Urothelium cell line (cell line): ENCODE measurements at regions not wholly inside any gene's neighbourhood (a gene's known extent, or its start where the extent isn't known, plus 50 kb on each side); places are given as distances from the start of the nearest gene placed in this dataset.

Source experiments
- DNase-seq: peaks from one replicate; pipeline ENCODE4 v3.0.0; 2011; ENCODE audit warnings: low spot score, mixed read lengths
- FAIRE-seq: peaks from 2 replicates; lab custom pipeline; 2011; peaks lifted over from hg19 to GRCh38; lab: Jason Lieb, UNC

DNA sequence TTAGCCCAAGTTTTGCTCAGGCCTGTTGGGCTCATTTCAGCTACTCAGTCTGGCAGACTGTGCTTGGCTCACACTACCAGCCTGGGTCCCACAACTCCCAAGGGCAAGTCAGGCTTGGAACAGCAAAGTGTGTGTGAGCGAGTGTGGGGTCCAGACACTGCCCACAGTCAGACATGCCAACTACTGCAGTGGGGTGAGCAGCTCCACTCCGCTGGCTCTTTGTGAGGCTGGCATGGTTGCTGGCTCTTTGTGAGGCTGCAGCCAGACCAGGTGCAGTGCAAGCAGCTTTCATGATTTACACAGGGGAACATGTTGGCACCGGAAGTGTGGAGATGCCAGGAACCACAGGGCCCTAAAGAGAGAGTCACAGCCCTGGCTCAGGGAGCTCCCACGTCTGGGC lies 606.7 kb upstream of the FAM174A start:
- FAIRE-seq: peak; percentile 65
- no peak for DNase-seq

DNA sequence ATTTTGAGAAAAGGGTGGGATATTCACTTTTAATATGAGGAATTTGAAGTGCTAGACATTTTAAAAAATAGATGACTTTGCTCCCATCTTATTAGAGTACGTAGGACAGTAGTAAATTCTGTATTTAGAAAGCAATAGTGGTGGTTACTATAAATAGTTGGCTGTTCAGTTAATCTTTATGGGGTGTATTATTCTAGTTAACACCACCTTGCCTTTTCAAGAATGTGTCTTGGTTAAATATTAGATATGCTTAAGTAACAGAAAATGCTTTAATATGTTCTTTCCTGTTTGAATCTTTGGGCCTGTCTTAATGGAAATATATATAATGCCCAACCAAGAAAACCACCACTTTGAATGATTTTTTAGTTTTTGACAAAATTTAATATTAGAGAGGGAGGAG lies 608.7 kb upstream of the FAM174A start:
- FAIRE-seq: no peak
- DNase-seq: no peak

DNA sequence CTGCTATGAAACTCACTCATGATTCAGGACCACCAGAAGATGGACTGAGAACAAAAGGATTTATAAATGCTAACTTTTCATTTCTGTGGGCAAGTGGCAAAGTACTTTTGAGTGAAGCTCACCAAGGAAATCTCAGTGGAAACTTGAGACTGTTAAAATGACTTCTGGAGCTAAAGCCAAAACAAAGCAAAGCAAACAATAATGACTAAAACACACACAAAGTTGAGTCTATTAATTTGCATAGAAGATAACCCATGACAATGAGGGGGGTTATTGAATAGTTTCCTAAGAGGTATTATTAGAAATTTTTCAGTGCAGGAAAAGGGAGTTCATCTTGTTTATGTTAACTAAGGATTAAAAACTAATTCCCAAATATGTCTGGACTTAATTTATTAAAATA lies 612.8 kb upstream of the FAM174A start:
- DNase-seq (no peak), FAIRE-seq (no peak)

DNA sequence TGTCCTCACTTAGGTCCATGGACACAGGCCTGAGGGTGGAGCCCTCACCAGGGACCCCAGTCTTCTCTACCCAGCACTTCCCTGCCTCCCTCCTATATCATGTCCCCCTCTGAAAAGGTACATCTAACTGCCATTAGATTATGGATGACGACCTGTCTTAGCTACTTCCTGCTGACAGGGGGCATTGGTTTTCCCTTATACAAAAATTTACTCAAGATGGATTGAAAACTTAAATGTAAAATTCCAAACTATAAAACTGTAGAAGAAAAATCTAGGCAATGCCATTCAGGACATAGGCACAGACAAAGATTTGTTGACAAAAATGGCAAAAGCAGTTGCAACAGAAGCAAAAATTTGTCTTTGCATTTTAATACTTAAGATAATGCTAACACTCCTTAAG lies 623.2 kb upstream of the FAM174A start:
- FAIRE-seq: no peak
- DNase-seq: no peak

DNA sequence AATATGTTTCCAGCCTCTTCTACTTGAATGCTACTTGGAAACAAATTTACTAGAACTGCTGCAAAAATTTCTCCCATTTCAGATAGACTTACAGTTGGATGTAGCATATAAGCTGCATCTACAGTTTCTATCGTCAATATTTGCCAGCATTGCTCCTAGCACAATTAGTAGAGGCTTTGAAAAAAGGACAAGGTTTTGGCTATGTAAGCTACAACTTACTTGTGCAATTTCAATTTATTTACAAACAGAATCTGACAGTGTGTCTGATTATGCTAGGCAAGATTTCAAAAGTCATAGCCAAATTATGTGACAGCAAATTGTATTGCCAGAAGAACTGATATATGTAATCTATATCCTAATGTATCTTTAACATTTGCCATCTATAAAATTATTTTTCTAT lies 628.4 kb upstream of the FAM174A start:
- FAIRE-seq: no peak

DNA sequence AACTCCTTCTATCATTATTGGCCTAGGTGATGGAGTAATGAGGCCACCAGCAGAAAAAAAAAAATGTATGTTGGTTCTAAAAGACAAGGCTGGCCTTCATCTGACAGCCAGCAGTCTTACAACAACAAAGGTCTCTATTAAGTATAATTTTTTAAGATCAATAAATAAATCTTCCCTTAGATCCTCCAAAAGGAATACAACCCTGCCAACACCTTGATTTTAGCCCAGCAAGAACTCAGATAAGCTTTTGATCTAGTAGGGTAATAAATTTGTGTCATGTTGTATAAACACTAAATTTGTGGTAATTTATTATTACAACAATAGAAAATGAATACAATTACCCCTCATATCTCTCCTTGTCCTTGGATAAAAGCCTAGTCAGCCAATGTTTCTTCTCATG lies 633.2 kb upstream of the FAM174A start:
- no peak for DNase-seq
- no peak for FAIRE-seq

More for the DNA sequence above, 628.4 kb upstream of the FAM174A start:
- DNase-seq: no peak

DNA sequence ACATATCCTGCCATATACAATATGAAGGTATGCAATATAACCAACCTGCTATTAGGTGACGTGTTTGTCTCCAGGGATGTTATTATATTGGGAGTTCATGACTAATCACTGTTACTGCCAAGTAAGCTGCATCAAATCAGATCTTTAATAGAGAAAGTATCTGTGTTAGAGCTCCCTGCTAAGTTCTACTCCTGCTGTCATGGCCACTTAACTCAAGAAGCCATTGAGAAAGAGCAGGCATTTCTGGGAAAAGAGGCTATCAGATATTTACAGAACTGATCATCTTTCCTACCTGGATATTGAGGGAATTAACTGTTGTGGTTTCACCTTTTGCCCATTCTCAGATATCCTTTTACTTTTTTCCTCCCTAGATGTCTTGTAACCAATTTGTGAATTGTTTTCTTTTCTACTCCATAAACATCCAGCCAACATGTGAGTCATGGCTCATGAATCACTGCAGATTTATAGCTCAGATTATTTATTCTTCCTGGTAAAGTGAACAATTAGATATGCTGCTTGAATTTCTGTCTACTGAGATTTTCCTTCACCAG lies 634.8 kb upstream of the FAM174A start:
- FAIRE-seq: no peak
- peak; percentile 25 for DNase-seq

DNA sequence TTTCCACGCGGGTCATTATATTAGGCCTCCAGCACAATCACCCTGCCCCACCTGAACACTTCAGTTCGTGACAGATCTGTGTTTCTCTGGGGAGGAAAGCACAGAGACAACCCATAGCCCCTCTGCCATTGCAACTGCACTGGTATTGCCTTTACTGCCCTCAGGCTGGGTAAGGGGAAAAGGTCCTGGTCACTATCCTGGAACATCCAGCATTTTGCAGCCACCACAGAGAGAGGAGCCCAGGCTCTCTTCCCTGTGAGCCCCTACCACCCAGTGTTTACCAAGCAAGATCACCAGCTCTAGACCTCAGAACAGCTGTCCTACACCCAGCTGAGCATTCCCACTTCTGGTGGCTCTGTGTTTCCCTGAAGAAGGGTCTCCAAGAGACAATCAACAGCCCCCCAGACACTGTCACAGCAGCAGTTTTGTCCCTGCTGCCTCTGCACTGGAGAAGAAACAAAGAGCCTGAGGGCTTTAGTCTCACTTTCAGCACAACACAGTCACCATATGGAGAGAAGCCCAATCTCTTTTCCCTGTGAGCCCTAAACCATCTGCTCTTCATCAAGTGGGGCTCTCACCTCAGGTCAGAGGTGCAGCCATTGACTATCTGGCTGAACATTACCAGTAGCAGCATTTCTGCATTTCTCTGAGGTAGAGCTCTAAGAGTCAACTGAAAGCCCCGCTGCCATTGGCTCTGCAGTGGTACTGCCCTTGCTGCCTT lies 655.2 kb upstream of the FAM174A start:
- no peak for DNase-seq
- no peak for FAIRE-seq

DNA sequence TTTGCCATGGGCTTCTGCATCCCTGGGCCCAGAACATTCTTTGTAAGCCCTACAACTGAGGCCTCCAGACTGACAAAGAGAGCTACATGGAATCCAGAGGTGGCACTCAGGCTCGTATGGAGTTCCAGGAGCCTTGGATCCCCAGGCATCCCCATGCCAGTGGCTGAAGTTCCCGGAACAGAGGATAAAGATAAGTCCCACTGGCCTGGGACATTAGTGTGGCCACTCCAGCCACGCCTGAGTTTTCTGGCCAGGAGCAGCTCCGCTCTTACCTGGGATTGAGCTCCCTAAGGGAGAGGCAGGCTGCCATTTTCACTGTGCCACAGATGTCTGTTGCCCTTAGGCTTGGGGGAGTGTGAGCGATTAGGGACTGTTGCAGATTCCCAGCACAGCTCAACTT lies 656.3 kb upstream of the FAM174A start:
- no peak for FAIRE-seq
- DNase-seq: no peak

DNA sequence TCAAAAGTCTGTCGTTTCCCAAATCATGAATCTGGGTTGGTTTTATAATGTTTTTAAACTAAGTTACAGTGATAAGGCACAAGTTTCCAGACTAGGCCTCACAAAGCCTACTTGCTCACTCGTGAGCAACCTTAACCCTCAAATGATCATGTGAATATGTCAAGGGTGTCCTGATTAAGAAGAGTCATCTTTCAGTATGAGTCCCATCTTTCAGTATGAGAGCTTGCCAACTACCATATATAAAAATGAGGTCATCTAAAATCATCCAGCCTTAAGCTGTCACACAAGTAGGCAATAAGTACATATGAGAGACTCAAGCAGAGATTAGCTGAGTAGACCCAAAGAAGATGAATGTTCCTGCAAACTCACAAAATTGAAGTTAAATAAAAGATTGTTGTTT lies 668.4 kb upstream of the FAM174A start:
- FAIRE-seq (no peak), DNase-seq (no peak)

DNA sequence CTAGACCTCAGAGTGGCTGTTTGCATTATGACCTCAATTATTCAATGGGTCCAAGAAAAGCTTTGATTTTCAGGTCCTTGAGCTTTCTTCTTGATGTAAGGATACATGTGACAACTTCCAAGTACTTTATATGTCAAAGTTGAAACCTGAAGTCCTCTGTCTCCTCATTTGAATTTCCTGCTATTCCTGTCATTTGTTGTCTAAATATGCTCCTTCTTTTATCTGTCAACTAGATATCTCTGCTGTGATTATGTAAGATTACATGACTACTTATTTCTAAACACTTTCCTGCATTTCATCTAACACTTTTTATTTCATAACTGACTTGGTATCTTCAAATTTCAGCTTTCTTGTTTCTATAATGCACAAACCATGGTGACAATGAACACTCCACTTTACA lies 670.0 kb upstream of the FAM174A start:
- DNase-seq (no peak), FAIRE-seq (no peak)

DNA sequence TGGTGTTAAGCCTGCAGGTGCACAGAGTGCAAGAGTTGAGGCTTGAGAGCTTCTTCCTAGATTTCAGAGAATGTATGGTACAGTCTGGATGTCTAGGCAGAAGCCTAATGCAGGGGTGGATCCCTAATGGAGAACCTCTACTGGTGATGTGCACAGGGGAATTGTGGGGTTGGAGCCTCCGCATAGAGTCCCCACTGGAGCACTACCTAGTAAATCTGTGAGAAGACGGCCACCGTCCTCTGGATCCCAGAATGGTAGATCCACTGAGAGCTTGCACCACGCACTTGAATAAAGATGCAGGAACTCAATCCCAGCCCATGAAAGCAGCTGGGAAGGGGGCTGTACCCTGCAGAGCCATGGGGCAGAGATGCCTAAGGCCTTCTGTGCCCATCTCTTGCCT lies 699.4 kb upstream of the FAM174A start:
- FAIRE-seq (no peak), DNase-seq (no peak)

DNA sequence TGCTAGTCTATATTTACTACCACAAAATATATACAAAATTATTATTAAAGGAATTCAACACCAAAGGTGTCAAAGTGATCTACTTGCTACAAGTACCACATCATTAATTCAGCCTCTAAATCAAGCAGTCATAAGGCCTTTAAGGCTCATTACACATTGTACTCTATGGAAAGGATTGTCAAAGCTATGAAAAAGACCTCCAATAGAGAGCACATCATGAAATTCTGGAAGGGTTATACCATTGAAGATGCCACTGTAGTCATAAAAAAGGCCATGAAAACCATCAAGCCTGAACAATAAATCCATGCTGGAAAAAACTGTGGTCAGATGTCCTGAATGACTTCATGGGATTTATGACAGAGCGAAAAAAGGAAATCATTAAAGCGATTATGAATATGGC lies 708.0 kb upstream of the FAM174A start:
- FAIRE-seq (no peak), DNase-seq (no peak)

DNA sequence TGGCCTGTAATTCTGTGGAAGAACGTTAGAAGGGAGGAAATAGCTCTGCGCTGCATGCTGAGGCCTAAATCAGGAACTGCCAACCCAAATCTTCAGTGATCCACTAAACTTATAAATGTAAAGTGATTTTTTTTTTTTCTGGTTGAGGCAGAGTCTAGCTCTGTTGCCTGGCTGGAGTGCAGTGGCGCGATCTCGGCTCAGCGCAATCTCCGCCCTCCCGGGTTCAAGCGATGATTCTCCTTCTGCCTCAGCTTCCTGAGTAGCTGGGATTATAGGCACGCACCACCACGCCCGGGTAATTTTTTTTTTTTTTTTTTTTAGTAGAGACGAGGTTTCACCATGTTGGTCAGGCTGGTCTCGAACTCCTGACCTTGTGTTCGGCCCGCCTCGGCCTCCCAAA lies 717.4 kb upstream of the FAM174A start:
- DNase-seq: no peak
- no peak for FAIRE-seq

DNA sequence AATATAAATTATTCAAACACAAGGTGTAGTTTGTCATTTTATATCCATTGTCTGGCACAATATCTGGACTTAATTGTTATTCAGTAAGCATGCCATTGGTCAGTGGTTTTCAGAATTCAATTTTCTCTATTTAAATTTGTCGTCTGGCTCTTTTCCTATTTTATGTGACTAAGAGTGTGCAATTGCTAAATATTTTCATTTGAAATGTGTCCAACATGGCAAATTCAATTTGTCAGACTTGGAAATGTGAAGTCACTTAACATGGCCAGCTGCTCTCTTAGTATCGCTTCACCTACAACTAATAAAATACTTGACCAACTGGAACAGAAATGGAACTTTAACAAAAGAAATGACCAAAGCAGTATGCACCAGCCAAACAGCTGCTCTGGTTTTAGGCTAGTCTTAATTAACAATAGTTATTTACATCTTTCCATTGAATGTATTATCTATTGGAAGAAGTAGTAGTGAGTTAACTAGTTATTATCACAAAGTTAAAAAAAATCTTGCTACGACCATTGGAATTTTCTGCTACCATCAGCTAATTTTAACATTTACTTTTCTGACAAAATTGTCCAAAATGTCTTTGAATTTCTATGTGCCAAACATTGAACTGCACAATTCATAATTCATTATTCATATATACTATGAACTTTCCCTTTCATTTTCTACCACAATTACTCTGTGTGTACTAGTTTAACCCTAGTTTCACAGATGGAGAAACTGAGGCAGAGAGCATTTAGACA lies 720.7 kb upstream of the FAM174A start:
- DNase-seq: no peak
- no peak for FAIRE-seq

DNA sequence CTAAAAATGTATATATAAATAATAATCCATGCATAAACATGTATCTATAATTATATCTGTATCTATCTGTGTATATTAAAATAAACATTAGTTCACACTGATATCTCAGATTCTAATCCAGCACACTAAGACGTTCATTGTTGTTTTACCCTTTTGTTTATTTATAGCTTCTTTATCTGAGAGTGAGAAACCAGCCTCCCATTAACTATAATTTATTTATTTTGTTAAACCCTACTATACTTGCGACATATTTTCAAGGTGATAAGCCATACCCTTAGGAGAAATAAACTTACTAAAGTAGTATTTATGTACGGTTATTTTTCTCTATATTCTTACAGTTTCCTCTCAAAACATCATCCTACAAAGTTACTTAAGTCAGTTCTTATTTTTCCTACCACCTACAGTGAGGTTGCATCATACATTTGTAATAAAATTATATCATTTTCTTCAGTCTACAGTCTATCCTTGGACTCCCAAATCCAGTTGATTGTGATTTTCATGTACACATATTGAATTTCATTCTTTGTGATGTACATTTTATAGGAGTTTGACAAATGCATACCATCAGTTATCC lies 726.4 kb upstream of the FAM174A start:
- FAIRE-seq (no peak), DNase-seq (no peak)

DNA sequence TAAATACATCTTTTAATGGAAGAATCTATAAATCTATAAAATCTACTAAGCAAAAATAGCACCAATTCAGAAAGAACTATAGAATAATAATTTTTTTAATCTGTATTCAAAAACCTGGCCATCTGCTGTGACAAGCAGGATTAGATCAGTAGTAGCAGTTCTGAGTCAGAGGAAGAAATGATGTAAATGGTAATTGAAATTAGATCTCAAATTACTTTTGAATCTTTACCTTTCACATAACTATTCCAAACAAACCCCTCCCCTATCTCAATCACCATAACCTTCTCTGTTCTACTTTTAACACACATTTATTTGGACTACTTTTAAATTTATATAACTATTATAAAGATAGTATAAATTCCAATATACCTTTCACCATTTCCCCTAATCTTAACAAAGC lies 727.8 kb upstream of the FAM174A start:
- DNase-seq (no peak), FAIRE-seq (no peak)

DNA sequence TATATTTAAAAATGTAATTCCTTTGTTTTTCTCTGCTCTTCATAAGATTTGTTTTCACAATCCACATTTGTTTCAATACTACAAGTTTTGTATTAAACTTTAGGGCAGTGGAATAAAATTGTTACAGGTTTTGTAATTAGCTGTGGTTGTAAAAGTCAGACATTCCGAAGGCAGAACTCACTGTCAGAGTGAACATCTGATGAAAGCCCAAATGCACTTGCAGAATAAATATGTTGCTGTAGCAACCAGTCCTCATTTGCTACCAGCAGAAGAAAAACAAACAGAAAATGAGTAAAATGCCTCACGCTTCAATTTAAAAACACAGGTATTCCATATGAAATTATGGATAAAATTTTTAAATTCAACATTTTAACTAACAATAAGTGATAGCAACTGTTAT lies 740.1 kb upstream of the FAM174A start:
- no peak for DNase-seq
- FAIRE-seq: no peak

DNA sequence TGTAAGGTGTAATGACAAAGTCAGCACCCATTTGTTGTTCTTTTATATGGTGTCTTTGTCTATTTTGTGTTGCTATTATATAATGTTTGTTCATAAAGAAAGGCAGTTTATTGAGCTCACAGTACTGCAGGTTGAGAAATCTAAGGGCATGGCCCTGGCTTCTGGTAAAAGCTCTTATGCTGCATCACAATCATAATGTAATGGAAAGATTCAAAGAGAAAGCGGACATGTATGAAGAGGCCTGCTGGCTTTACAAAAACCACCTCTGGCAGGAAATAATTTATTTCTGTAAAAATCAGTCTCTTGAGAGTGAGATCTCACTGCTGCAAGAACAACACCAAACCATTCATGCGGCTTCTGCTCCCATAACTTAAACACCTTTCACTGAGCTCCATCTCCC lies 746.7 kb upstream of the FAM174A start:
- DNase-seq (no peak), FAIRE-seq (no peak)

DNA sequence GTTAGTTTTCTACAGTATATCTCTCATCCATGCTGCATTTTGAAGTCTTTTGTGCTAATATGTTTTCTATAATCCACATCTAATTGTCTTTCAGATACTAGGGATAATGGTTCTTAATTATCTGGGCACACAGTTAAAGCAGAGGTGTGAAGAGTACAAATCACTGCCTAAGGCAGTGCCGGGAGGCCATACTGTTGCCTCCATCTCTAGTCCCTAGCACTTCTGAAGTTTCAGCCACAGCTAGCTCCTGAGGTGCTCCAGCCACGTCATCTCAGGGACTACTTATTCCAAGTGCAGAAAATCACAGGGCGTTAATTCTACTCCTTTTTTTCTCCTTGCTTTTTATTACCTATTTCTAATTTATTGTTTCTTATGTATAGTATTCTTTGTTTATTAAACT lies 760.0 kb upstream of the FAM174A start:
- no peak for DNase-seq

DNA sequence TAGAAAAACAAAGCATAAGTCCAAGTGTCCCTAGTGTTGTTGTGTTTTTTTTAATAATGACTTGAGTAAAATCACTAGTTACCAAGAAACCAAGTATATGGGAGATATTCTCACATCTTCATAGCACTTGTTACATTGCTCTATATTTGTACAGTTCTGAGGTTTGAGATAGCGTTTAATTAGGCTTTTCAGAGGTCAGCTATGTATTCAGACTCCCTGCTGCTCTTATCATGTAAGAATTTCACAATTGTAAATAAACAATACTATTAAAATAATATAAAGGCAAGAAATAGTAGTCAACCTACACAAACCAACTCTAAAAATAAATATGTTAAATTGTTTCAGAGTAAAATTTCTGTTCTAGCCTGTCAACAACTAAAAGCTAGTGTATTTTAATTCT lies 761.9 kb upstream of the FAM174A start:
- FAIRE-seq: no peak

More for the DNA sequence above, 760.0 kb upstream of the FAM174A start:
- no peak for FAIRE-seq

DNA sequence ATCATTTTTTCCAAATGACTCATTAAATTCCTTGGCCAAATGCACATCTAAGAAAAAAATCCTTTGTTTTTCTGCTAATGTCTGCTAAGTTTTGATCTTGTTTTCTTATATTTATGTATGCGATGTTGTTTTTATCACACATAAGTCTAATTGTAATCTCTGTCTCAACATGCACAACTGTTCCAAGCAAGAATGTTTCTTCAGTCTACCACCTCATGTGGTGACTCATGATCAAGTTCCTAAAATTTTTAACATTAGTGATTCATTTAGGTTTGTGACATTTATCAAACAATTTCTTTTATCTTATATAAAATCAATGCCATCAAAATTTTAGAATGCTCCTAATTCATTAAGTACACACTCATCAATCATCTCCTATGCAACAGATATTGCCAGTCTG lies 763.9 kb upstream of the FAM174A start:
- FAIRE-seq: no peak
- DNase-seq: no peak

More for the DNA sequence above, 761.9 kb upstream of the FAM174A start:
- no peak for DNase-seq
